BLaER1 treated with 17β-estradiol and CSF1 and Interleukin-3, amounts not matched to agents 10 nM and 100 nM (cell line): ENCODE measurements at regions not wholly inside any gene's neighbourhood (a gene's known extent, or its start where the extent isn't known, plus 50 kb on each side); places are given as distances from the start of the nearest gene placed in this dataset.

ENCODE experiments used
- H3K27ac ChIP-seq, 11 experiments: shearing (Covaris generic); formaldehyde crosslinking; 2 replicates each; pipeline ENCODE4 v1.8.1; 2022
- H3K27me3 ChIP-seq, 11 experiments: shearing (Covaris generic); formaldehyde crosslinking; 2 replicates each; pipeline ENCODE4 v1.8.1; 2022
- H3K36me3 ChIP-seq, 11 experiments: shearing (Covaris generic); formaldehyde crosslinking; 2 replicates each; pipeline ENCODE4 v1.8.1; 2022
- H3K4me1 ChIP-seq, 10 experiments: shearing (Covaris generic); formaldehyde crosslinking; 2 replicates each; pipeline ENCODE4 v1.8.1; 2022
- H3K4me2 ChIP-seq, 11 experiments: shearing (Covaris generic); formaldehyde crosslinking; 2 replicates each; pipeline ENCODE4 v1.8.1; 2022
- H3K4me3 ChIP-seq, 10 experiments: shearing (Covaris generic); formaldehyde crosslinking; 2 replicates each; pipeline ENCODE4 v1.8.1; 2022
- H3K9ac ChIP-seq, 11 experiments: shearing (Covaris generic); formaldehyde crosslinking; 2 replicates each; pipeline ENCODE4 v1.8.1; 2022
- H3K9me3 ChIP-seq, 11 experiments: shearing (Covaris generic); formaldehyde crosslinking; replicated peaks in 1 of 11; 2 replicates each; pipeline ENCODE4 v1.8.1; 2022
- H4K20me1 ChIP-seq, 11 experiments: shearing (Covaris generic); formaldehyde crosslinking; 2 replicates each; pipeline ENCODE4 v1.8.1; 2022
- Cebpa-rat ChIP-seq, 11 experiments: shearing (Covaris generic); IDR thresholded peaks; 2 replicates each; pipeline ENCODE4 v1.8.1; 2022

GRCh38 chr18:23336101-23336500 is 117.0 kb upstream of the RIOK3 start:
- peak overlapping the region; percentile 5 to 69 (median 37); a peak in 19 of 22 replicates for H3K4me2 ChIP-seq
- H4K20me1 ChIP-seq: no peaks in the 10 kb centered on the region
- peaks cover 0 to 39% (median 7%) of the 10 kb centered on the region in 11 experiments; a peak in 11 of 22 replicates for H3K36me3 ChIP-seq
- no peak overlapping the region for H3K4me3 ChIP-seq
- TF ChIP-seq Cebpa-rat (IDR thresholded peaks at IDR 0.05): no peak
- no peaks in the 10 kb centered on the region for H3K9me3 ChIP-seq
- peaks cover 4 to 27% (median 17%) of the 10 kb centered on the region in 10 experiments; a peak in 19 of 20 replicates for H3K4me1 ChIP-seq
- H3K27me3 ChIP-seq: no peaks in the 10 kb centered on the region
- no peak overlapping the region for H3K9ac ChIP-seq
- peak overlapping the region in 1 of 11 experiments; percentile 16; a peak in 1 of 22 replicates for H3K27ac ChIP-seq

GRCh38 chr18:23337599-23338444 is 115.3 kb upstream of the RIOK3 start:
- Histone ChIP-seq H3K9me3 (no peaks in the 10 kb centered on the region), H4K20me1 (no peaks in the 10 kb centered on the region), H3K27me3 (no peaks in the 10 kb centered on the region), H3K4me1 (peaks cover 4 to 27% (median 17%) of the 10 kb centered on the region in 10 experiments; a peak in 19 of 20 replicates), H3K4me2 (no peak overlapping the region), H3K9ac (no peak overlapping the region), H3K36me3 (peaks cover 0 to 32% (median 6%) of the 10 kb centered on the region in 11 experiments; a peak in 10 of 22 replicates), H3K4me3 (no peak overlapping the region), H3K27ac (no peak overlapping the region)
- TF ChIP-seq Cebpa-rat (IDR thresholded peaks at IDR 0.05): no peak

DNA sequence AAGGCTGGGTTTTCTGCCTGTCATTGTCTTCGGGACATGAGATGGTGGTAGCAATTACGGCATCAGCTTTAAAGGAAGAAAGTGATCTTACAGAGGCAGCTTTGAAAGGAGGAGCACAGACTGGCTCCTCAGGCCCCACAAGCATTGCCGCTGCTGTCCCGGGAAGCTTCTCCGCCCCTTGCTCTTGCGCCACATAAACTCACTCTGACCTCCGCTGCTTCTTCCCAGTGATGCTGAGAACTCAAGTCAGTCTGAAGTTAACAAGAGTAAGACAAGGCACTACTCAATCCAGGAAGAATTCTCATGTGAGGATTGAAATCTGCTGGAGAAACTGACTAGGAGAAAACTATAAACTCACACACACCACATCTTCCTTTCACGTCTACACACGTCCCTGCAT is 112.4 kb upstream of the RIOK3 start:
- Histone ChIP-seq H3K27me3 (no peaks in the 10 kb centered on the region), H4K20me1 (no peaks in the 10 kb centered on the region), H3K9me3 (peaks cover 0 to 14% (median 0%) of the 10 kb centered on the region in 11 experiments; a peak in 2 of 22 replicates), H3K4me2 (no peak overlapping the region), H3K4me3 (no peak overlapping the region), H3K27ac (no peak overlapping the region), H3K36me3 (peaks cover 0 to 38% (median 20%) of the 10 kb centered on the region in 11 experiments; a peak in 16 of 22 replicates), H3K4me1 (peaks cover 4 to 15% (median 9%) of the 10 kb centered on the region in 10 experiments; a peak in 19 of 20 replicates), H3K9ac (no peak overlapping the region)
- TF ChIP-seq Cebpa-rat (IDR thresholded peaks at IDR 0.05): no peak

- Histone ChIP-seq H3K9me3 (peaks cover 0 to 14% (median 0%) of the 10 kb centered on the region in 11 experiments; a peak in 3 of 22 replicates), H3K4me3 (no peak overlapping the region), H3K9ac (no peak overlapping the region), H3K4me2 (no peak overlapping the region), H4K20me1 (no peaks in the 10 kb centered on the region), H3K27ac (no peak overlapping the region), H3K27me3 (no peaks in the 10 kb centered on the region), H3K36me3 (peaks cover 0 to 40% (median 21%) of the 10 kb centered on the region in 11 experiments; a peak in 16 of 22 replicates), H3K4me1 (peaks cover 0 to 8% (median 2%) of the 10 kb centered on the region in 10 experiments; a peak in 8 of 20 replicates)
- no peak for TF ChIP-seq Cebpa-rat (IDR thresholded peaks at IDR 0.05)
Observed at GRCh38 chr18:23341383-23341782, 111.7 kb upstream of the RIOK3 start.

GRCh38 chr18:23341983-23342382 is 111.1 kb upstream of the RIOK3 start:
- H3K4me3 ChIP-seq: no peak overlapping the region
- H3K9ac ChIP-seq: no peak overlapping the region
- H3K27me3 ChIP-seq: no peaks in the 10 kb centered on the region
- H3K4me2 ChIP-seq: no peak overlapping the region
- TF ChIP-seq Cebpa-rat (IDR thresholded peaks at IDR 0.05): no peak
- H3K4me1 ChIP-seq: 0 out of 20 replicates have a peak, but pooled peaks cover 0 to 4% (median 0%) of the 10 kb centered on the region in 10 experiments
- H3K9me3 ChIP-seq: peaks cover 0 to 14% (median 0%) of the 10 kb centered on the region in 11 experiments; a peak in 3 of 22 replicates
- no peaks in the 10 kb centered on the region for H4K20me1 ChIP-seq
- H3K27ac ChIP-seq: no peak overlapping the region
- H3K36me3 ChIP-seq: peaks cover 0 to 41% (median 24%) of the 10 kb centered on the region in 11 experiments; a peak in 16 of 22 replicates

DNA sequence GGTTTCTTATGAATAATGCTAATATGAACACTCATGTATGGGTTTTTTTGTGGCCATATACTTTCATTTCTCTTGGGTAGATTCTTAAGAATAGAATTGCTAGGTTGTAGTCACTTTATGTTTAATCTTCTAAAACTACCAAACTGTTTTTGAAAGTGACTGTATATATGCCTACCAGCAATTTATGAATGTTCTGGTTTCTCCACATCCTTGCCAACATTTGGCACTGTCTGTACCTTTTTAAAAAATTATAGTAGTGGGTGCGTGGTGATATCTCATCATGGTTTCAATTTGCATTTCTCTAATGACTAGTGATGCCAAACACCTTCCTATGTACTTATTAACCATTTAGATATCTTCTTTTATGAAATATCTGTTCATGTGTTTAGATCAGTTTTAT is 110.6 kb upstream of the RIOK3 start:
- Histone ChIP-seq H3K9ac (no peak overlapping the region), H4K20me1 (no peaks in the 10 kb centered on the region)

GRCh38 chr18:23350188-23350587 is 102.9 kb upstream of the RIOK3 start:
- Histone ChIP-seq H4K20me1 (no peaks in the 10 kb centered on the region), H3K9me3 (peaks cover 18 to 31% (median 26%) of the 10 kb centered on the region in 11 experiments), H3K4me3 (no peak overlapping the region), H3K27me3 (no peaks in the 10 kb centered on the region), H3K4me2 (no peak overlapping the region), H3K9ac (no peak overlapping the region), H3K27ac (no peak overlapping the region), H3K4me1 (no peaks in the 10 kb centered on the region), H3K36me3 (peaks cover 30 to 89% (median 61%) of the 10 kb centered on the region in 11 experiments)
- no peak for TF ChIP-seq Cebpa-rat (IDR thresholded peaks at IDR 0.05)

More for the DNA sequence above, 110.6 kb upstream of the RIOK3 start:
- Histone ChIP-seq H3K4me2 (no peak overlapping the region), H3K4me1 (0 out of 20 replicates have a peak, but pooled peaks cover 0 to 4% (median 0%) of the 10 kb centered on the region in 10 experiments), H3K4me3 (no peak overlapping the region), H3K27ac (no peak overlapping the region), H3K36me3 (peaks cover 0 to 46% (median 28%) of the 10 kb centered on the region in 11 experiments; a peak in 16 of 22 replicates), H3K9me3 (peaks cover 0 to 14% (median 0%) of the 10 kb centered on the region in 11 experiments; a peak in 3 of 22 replicates), H3K27me3 (no peaks in the 10 kb centered on the region)
- no peak for TF ChIP-seq Cebpa-rat (IDR thresholded peaks at IDR 0.05)

- TF ChIP-seq Cebpa-rat (IDR thresholded peaks at IDR 0.05): no peak
- Histone ChIP-seq H3K4me2 (no peak overlapping the region), H3K9me3 (peaks cover 18 to 31% (median 26%) of the 10 kb centered on the region in 11 experiments), H3K4me1 (peaks cover 0 to 3% (median 0%) of the 10 kb centered on the region in 10 experiments; a peak in 3 of 20 replicates), H3K36me3 (peaks cover 29 to 90% (median 66%) of the 10 kb centered on the region in 11 experiments), H3K4me3 (no peak overlapping the region), H3K9ac (no peak overlapping the region), H3K27ac (no peak overlapping the region), H4K20me1 (no peaks in the 10 kb centered on the region), H3K27me3 (no peaks in the 10 kb centered on the region)
Observed at GRCh38 chr18:23351521-23351920, 101.6 kb upstream of the RIOK3 start.

DNA sequence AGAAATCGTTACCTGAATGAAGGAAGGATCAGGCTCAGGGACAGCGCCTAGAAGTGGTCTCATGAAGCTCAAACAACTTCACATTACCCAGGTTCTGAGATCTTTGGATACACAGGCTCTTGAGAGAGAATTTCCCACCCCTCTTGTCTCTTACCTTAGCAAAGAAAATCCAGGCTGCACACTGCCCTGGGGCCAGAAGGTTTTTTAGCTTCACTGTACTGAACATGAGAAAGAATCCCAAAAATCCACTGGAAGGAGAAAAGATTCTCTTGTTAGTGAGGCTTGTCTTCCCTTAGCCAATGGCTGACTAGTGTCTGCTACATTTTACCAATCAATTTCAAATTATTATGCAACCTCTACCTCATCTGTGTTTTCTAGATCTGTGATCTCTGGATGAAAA is 101.0 kb upstream of the RIOK3 start:
- no peak for TF ChIP-seq Cebpa-rat (IDR thresholded peaks at IDR 0.05)
- H3K36me3 ChIP-seq: peaks cover 29 to 94% (median 66%) of the 10 kb centered on the region in 11 experiments
- H3K4me3 ChIP-seq: no peak overlapping the region
- no peak overlapping the region for H3K9ac ChIP-seq
- no peak overlapping the region for H3K27ac ChIP-seq
- peaks cover 18 to 31% (median 26%) of the 10 kb centered on the region in 11 experiments for H3K9me3 ChIP-seq
- no peak overlapping the region for H3K4me2 ChIP-seq
- peaks cover 0 to 9% (median 1%) of the 10 kb centered on the region in 10 experiments; a peak in 8 of 20 replicates for H3K4me1 ChIP-seq
- no peaks in the 10 kb centered on the region for H4K20me1 ChIP-seq
- H3K27me3 ChIP-seq: no peaks in the 10 kb centered on the region
